Muscle of back (tissue), 3 donors: ENCODE measurements at regions not wholly inside any gene's neighbourhood (a gene's known extent, or its start where the extent isn't known, plus 50 kb on each side); places are given as distances from the start of the nearest gene placed in this dataset.

Experiments
- DNase-seq, 3 donors: peaks; one replicate each; pipeline versions ENCODE4 v3.0.0 to v3.0.0-alpha.2; 2013

GRCh38 chr6:121816906-121817540, 381.6 kb downstream of the GJA1 start:
- no peak for DNase-seq

- peak in 1 of 3 donors; percentile 75 for DNase-seq
Measured at GRCh38 chr6:121823437-121823851, 388.0 kb downstream of the GJA1 start.

GRCh38 chr6:121826156-121826810, 390.8 kb downstream of the GJA1 start:
- DNase-seq: peak in 1 of 3 donors; percentile 74

GRCh38 chr6:121828146-121828886, 392.9 kb downstream of the GJA1 start:
- peak; percentile 29 to 70 (median 41) for DNase-seq

- peak; percentile 80 to 95 (median 84) for DNase-seq
Measured at GRCh38 chr6:121830736-121831135, 395.3 kb downstream of the GJA1 start.

GRCh38 chr6:121835662-121836061, 400.2 kb downstream of the GJA1 start:
- DNase-seq: peak; percentile 62 to 75 (median 67)

GRCh38 chr6:121837545-121838229, 402.2 kb downstream of the GJA1 start:
- DNase-seq: no peak

GRCh38 chr6:121838842-121839241, 403.4 kb downstream of the GJA1 start:
- peak in 1 of 3 donors; percentile 47 for DNase-seq

GRCh38 chr6:121839896-121840295, 404.4 kb downstream of the GJA1 start:
- DNase-seq: no peak

GRCh38 chr6:121844898-121845297, 409.5 kb downstream of the GJA1 start:
- no peak for DNase-seq

- no peak for DNase-seq
Measured at GRCh38 chr6:121847806-121848522, 412.5 kb downstream of the GJA1 start.

- DNase-seq: no peak
Measured at GRCh38 chr6:121848523-121849255, 413.2 kb downstream of the GJA1 start.

GRCh38 chr6:121849477-121849876, 414.0 kb downstream of the GJA1 start:
- DNase-seq: peak; percentile 42 to 60 (median 51)

GRCh38 chr6:121851056-121851455, 415.6 kb downstream of the GJA1 start:
- no peak for DNase-seq

- DNase-seq: no peak
Measured at GRCh38 chr6:121853686-121854085, 418.2 kb downstream of the GJA1 start.

- DNase-seq: no peak
Measured at GRCh38 chr6:121855521-121855920, 420.1 kb downstream of the GJA1 start.

- peak in 1 of 3 donors; percentile 24 for DNase-seq
Measured at GRCh38 chr6:121856296-121856695, 420.9 kb downstream of the GJA1 start.

GRCh38 chr6:121857551-121857950, 422.1 kb downstream of the GJA1 start:
- DNase-seq: no peak

GRCh38 chr6:121858310-121858709, 422.9 kb downstream of the GJA1 start:
- DNase-seq: no peak

- peak; percentile 38 to 76 (median 58) for DNase-seq
Measured at GRCh38 chr6:121858986-121859385, 423.5 kb downstream of the GJA1 start.

GRCh38 chr6:121865811-121866210, 430.4 kb downstream of the GJA1 start:
- DNase-seq: no peak
